GM12874 (cell line): ENCODE measurements at regions not wholly inside any gene's neighbourhood (a gene's known extent, or its start where the extent isn't known, plus 50 kb on each side); places are given as distances from the start of the nearest gene placed in this dataset.

ENCODE experiments used
- TF ChIP-seq, protein P1 (sequence below): IDR thresholded peaks from 2 replicates; pipeline ENCODE4 v1.5.1; 2011; ENCODE audit warnings: low read depth, mild to moderate bottlenecking, control low read depth, low read length, moderate library complexity; ENCODE audit not compliant: insufficient read depth

DNA sequence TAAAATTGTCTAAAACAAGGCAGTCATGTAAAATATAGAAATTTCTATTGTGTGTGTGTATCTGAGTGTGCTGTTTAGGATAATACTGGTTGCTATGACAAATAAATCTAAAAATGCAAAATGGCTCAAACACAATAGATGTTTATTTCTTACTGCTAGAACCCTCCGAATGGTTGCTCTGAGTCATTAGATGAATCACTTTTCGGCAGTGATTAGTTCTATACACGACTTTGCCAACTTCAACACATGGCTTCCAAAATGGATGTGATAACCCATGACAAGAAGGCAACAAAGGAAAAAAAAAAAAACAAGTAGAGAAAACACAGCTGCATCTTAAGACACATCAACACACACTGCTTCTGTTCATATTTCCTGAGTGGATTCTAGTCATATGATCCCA lies 729.2 kb downstream of the AACS start:
- TF ChIP-seq, protein P1, sequence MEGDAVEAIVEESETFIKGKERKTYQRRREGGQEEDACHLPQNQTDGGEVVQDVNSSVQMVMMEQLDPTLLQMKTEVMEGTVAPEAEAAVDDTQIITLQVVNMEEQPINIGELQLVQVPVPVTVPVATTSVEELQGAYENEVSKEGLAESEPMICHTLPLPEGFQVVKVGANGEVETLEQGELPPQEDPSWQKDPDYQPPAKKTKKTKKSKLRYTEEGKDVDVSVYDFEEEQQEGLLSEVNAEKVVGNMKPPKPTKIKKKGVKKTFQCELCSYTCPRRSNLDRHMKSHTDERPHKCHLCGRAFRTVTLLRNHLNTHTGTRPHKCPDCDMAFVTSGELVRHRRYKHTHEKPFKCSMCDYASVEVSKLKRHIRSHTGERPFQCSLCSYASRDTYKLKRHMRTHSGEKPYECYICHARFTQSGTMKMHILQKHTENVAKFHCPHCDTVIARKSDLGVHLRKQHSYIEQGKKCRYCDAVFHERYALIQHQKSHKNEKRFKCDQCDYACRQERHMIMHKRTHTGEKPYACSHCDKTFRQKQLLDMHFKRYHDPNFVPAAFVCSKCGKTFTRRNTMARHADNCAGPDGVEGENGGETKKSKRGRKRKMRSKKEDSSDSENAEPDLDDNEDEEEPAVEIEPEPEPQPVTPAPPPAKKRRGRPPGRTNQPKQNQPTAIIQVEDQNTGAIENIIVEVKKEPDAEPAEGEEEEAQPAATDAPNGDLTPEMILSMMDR: no peak

DNA sequence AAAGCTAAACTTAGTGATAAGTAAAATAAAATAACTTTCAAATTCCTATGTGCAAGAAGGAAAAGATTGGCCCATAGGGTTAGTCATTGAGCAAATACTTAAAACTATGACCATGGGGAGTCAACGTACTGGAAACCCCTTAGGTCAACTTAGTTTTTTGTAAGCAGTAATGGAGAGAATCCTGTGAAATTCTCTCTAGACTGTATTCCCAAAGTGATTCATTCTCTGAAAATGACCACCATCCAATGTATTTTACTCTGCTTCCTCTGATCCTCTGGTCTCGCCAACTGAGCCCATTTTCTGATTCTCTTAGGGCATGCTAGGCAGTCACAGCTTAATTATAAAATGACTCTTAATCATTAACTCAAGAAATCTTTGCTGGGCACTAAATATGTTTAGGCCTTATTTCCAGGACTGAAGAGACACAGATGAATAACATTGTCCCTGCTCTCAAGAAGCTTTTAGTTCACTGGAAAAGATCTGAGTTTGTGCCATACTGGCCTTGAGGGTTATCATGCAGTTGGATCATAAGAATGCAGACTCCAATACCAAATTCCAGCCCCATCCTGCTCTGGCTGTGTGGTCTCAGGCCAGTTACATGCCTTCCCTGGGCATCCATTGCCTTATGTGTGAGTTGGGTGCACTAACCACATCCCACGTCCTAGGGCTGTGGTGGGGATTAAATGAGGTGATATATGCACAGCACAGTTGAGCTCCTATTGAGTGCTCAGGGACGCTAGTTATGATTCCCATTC lies 732.4 kb downstream of the AACS start:
- TF ChIP-seq, protein P1: no peak

DNA sequence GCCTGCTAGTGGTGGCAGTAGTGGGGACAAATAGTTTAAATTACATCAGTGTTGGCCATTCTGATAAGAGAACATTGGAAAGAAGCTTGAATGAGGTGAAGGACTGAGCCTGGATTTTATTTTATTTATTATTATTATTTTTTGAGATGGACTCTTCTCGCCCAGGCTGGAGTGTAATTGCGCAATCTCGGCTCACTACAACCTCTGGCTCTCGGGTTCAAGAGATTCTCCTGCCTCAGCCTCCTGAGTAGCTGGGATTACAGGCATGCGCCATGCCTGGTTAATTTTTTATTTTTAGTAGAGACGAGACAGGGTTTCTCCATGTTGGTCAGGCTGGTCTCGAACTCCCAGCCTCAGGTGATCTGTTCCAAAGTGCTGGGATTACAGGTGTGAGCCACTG lies 739.4 kb downstream of the AACS start:
- TF ChIP-seq, protein P1: no peak

DNA sequence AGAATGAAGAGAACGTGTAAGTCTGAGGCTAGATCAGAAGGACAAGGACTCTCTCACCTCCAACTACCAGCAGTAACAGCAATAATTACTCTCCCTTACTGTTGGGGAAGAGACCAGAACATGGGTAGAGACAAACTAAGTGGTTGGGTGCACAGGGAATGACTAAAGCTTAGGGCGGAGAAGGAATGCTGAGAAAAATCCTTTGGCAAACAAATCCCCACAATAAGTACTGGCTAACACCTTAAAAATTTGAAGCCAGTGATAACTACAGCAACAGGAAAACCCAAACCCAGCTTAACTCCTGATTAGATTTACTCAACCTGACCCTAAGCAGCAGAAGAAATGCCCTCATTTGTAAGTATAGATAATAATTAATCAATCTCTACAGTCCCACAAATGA lies 759.0 kb downstream of the AACS start:
- TF ChIP-seq, protein P1: no peak

DNA sequence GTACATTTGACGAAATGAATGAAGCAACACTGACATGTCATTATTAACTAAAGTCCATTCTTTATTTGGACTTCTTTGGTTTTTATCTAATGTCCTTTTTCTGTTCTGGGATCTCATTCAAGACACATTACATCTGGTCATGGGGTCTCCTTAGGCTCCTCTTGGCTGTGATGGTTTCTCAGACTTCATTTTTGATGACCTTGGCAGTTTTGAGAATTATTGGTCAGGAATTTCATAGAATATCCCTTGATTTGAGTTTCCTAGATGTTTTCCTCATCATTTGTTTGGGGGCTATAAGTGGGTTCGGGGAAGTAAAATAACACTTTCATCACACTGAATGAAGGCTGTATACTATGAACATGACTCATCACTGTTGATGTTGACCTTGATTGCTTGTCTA lies 770.6 kb downstream of the AACS start:
- TF ChIP-seq, protein P1: no peak

DNA sequence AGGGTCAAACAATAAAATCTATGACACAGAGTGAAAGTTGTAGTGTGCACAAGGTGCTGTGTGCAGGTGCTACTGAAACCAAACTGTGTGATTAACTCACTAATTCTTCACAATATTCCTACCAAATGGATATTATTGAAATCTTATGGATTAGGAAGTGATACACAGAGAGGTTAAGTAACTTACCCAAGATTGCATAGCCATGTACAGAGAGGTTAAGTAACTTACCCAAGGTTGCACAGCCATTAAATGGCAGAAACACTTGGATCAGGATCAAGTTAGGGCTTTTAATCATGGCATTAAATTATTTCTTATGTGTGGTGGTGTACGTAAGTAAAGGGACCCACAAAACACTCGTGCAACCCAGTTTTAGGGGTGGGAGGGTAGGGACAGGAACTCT lies 771.4 kb downstream of the AACS start:
- TF ChIP-seq, protein P1: no peak

DNA sequence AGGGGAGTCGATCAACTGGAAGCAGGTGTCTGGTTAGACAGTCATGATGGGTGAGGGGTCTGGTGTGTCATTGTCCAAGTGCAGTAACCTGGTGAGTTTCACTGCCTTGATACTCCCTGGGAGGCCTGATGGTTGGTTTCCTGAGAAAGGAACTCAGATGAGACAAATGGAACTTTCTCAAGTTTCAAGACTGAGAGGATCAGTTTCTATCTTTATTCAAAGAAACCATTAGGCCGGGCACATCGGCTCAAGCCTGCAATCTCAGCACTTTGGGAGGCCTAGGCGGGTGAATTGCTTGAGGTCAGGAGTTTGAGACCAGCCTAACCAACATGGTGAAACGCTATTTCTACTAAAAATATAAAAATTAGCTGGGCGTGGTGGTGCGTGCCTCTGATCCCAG lies 776.1 kb downstream of the AACS start:
- TF ChIP-seq, protein P1: no peak
